NT2/D1 (cell line): ENCODE measurements at regions not wholly inside any gene's neighbourhood (a gene's known extent, or its start where the extent isn't known, plus 50 kb on each side); places are given as distances from the start of the nearest gene placed in this dataset.

Experiments used
- SUZ12 ChIP-seq: IDR thresholded peaks from 2 replicates; pipeline ENCODE4 v1.6.1; 2011; ENCODE audit not compliant: insufficient read length, insufficient read depth; ENCODE audit errors: extremely low read depth
- YY1 ChIP-seq: IDR thresholded peaks from 2 replicates; pipeline ENCODE4 v1.6.1; 2011; ENCODE audit not compliant: insufficient read length, insufficient read depth
- ZNF274 ChIP-seq: IDR thresholded peaks from 2 replicates; pipeline ENCODE4 v1.6.1; 2011; ENCODE audit warnings: mild to moderate bottlenecking, low read depth, low read length

DNA sequence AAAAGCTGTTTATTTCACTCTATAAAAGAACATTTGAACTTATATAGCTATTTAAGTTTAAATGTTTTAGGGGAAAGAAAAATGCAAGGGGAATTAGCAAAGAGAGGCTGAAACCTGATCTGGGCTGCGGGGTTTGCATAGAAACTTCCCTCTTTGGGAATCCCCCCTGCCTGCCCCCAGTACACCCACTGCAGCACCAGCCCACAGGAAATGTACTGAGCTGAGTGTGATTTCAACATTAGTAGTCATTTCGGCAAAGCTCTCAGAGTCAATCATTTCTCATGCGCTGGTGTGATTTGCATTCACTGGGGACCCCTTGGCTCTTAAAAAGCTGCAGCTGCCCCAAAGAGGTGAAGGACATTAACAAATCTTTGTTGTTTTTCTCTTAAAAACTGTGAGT is 859.4 kb downstream of the MAFB start:
- TF ChIP-seq ZNF274 = no peak
- TF ChIP-seq YY1 = no peak
- TF ChIP-seq SUZ12 = no peak
